ENCODE measurements at regions not wholly inside any gene's neighbourhood (a gene's known extent, or its start where the extent isn't known, plus 50 kb on each side); places are given as distances from the start of the nearest gene placed in this dataset.

GRCh38 chr18:45565280-45565970 lies 49.9 kb upstream of the SLC14A2 start:
- ATAC-seq (ENCODE audit: low read depth): no peak
- Mint-ChIP-seq H3K27ac (no peak overlapping the region), H3K36me3 (ENCODE audit: low read depth) (no peaks in the 10 kb centered on the region), H3K4me1 (no peaks in the 10 kb centered on the region), H3K9me3 (no peaks in the 10 kb centered on the region), H3K4me3 (no peak overlapping the region), H3K27me3 (peaks cover 5% of the 10 kb centered on the region)
- no peak for TF ChIP-seq CTCF (IDR thresholded peaks at IDR 0.05)
- DNase-seq: no peak
- ChIA-PET CTCF (no interaction called here), POLR2A (no interaction called here)
- intact Hi-C loops (cut with micrococcal nuclease): no loop called here
